Hindlimb muscle (tissue), 1 donor: ENCODE measurements at regions not wholly inside any gene's neighbourhood (a gene's known extent, or its start where the extent isn't known, plus 50 kb on each side); places are given as distances from the start of the nearest gene placed in this dataset.
"Not testable (repeated sequence)": the region's sequence is repeated elsewhere in the genome, so short reads cannot be mapped to it uniquely, and the experiment has no call there.

Experiments used
- DNase-seq: peaks from one replicate; pipeline ENCODE4 v3.0.0-alpha.2; 2013

GRCh38 chr17:45554479-45554878 lies 64.0 kb upstream of the PLEKHM1 start:
- not testable (repeated sequence) for DNase-seq

GRCh38 chr17:45558821-45559220 lies 68.3 kb upstream of the PLEKHM1 start:
- DNase-seq, result not testable (repeated sequence)

DNA sequence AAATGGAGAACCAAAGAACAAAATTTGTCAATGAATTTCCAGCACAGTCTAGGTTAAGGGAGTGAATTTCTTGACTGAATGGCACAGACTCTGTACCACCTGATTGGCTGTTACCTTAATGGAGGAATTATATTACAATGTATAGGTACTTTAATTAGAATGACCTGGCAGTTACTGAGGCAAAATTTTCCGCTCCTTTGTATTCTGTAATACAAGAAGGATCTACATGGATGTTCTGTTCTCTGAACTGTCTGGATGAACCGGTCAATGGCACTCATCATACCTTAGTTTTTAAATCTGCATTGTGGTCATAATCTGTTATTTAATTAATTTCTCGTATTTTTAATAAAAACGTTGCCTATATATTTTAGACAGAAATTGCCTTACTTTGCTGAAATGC lies 72.3 kb upstream of the PLEKHM1 start:
- DNase-seq, result not testable (repeated sequence)

DNA sequence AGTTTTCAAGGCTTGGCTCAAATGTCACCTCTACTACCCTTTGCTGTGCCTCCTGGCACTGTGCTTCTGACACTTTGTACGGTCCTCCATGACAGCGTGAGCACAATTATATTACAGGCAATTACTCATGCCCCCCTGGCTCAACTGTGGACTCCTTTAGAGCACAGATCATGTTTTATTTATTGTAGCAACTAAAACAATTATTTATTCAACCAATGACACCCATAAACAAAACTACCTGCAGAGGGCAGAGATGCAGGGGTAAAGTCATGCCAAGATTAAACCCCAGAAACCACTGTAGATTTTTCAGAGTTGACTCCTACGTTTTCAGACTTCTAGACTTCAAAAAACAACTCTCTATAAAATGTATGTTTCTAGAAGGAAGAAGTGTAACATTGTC lies 72.8 kb upstream of the PLEKHM1 start:
- not testable (repeated sequence) for DNase-seq

GRCh38 chr17:45568275-45568674 lies 77.8 kb upstream of the PLEKHM1 start:
- not testable (repeated sequence) for DNase-seq

DNA sequence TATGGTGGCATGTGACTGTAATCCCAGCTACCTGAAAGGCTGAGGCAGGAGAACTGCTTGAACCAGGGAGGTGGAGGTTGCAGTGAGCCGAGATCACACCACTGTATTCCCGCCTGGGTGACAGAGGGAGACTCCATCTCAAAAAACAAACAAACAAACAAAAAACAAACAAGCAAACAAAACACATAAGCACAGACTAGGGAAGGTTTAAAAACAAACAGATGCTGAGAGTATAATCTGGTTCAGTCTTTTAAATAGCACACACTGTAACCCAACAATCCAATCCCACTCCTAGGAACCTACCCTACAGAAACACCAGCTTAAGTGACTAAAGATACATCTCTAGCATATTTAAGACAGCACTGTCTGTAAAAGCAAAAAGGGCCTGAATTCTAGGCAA lies 82.8 kb upstream of the PLEKHM1 start:
- not testable (repeated sequence) for DNase-seq

- DNase-seq, result peak; percentile 32
These were observed 83.6 kb upstream of the PLEKHM1 start for GRCh38 chr17:45573924-45574770.

GRCh38 chr17:45575126-45575885 lies 84.8 kb upstream of the PLEKHM1 start:
- no peak for DNase-seq

- DNase-seq, result not testable (repeated sequence)
These were observed 86.2 kb upstream of the PLEKHM1 start for GRCh38 chr17:45576527-45577307.

- no peak for DNase-seq
These were observed 87.2 kb upstream of the PLEKHM1 start for GRCh38 chr17:45577571-45578279.

DNA sequence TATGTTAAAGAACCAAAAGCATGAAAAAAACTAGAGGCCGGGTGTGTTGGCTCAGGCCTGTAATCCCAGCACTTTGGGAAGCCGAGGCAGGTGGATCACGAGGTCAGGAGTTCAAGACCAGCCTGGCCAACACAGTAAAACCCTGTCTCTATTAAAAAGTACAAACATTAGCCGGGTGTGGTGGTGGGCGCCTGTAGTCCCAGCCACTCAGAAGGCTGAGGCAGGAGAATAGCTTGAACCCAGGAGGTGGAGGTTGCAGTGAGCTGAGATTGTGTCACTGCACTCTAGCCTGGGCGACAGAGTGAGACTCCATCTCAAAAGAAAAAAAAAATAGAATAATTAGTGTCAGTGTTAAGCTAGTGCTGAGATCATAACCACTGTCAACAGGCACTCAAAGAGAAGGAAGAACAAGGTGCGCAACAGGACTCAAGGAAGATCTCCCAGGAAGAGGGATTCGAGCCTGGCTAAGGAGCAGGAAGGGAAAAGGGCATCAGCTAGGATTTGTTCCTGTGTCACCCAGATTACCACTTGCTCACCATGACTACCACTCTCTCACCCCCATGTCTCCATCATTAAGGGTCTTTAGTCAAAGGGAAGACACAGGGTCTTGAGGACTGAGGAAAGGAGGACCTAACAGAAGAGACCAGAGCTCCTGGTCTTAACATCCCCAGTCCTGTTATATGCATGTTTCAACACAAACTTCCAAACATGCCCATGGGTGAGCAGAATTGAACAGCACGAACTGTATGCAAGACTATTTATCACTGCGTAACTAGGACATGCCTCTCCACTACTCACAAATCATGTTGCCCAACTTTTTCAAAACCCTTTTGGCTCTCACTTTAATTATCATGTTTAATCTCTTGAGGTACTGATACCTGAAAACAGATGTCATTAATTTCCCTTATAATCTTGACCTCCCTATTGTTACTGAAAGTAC lies 88.3 kb upstream of the PLEKHM1 start:
- no peak for DNase-seq

DNA sequence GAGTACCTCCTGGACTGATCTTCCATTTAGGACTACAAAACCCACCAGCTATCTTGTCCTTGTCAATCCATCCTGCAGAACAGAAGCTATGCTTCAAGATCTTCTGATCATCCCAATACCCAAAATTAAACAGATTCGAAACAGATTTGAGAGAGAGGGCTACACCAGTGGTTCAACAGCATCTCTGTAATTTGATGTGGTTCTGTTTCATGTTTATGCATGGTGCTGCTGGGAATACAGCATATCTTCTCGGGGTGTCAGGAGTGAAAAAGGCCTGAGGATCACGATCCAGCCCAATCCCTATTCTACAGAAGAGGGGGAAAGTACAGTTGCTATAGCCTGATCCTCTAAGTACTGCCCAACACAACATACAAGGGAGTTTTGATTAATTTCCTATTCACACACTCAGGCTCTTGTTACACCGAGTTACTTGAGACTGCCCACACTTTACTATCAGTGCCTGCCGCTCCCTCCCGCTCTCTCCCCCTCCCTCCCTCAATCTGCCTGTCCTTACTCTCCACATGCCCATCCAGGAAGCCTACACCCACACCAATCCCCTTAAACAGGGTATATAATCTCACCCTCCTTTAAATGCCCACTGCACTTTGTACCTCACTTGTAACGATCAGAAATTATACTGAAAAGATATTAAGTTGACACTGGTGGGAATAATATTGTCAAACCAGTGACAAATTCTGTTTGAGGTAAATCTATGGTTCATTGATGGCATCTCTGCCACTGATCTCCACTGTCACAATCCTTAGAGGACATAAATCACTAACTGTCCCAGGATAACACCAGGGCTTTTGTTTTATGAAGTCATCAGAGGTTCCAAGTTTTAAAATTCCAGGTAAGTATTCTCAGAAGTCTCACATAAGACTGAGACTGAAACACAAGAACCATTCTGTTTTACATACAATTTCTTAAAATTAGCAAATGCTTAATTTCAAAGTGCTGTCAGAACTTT lies 89.3 kb upstream of the PLEKHM1 start:
- no peak for DNase-seq

- no peak for DNase-seq
These were observed 90.4 kb upstream of the PLEKHM1 start for GRCh38 chr17:45580924-45581323.

DNA sequence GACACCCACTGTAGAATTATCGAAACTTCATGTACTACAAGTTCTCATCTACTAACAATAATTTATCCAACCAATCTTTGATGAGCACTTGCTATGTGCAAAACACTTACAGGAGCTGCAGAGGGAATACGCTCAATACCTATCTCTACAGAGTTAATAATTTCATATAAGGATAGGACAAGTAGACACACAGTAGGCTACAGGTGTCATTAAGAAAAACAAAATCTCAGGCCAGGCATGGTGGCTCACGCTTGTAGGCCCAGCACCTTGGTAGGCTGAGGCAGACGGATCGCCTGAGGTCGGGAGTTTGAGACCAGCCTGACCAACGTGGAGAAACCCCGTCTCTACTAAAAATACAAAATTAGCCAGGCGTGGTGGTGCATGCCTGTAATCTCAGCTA lies 91.3 kb upstream of the PLEKHM1 start:
- DNase-seq, result no peak

DNA sequence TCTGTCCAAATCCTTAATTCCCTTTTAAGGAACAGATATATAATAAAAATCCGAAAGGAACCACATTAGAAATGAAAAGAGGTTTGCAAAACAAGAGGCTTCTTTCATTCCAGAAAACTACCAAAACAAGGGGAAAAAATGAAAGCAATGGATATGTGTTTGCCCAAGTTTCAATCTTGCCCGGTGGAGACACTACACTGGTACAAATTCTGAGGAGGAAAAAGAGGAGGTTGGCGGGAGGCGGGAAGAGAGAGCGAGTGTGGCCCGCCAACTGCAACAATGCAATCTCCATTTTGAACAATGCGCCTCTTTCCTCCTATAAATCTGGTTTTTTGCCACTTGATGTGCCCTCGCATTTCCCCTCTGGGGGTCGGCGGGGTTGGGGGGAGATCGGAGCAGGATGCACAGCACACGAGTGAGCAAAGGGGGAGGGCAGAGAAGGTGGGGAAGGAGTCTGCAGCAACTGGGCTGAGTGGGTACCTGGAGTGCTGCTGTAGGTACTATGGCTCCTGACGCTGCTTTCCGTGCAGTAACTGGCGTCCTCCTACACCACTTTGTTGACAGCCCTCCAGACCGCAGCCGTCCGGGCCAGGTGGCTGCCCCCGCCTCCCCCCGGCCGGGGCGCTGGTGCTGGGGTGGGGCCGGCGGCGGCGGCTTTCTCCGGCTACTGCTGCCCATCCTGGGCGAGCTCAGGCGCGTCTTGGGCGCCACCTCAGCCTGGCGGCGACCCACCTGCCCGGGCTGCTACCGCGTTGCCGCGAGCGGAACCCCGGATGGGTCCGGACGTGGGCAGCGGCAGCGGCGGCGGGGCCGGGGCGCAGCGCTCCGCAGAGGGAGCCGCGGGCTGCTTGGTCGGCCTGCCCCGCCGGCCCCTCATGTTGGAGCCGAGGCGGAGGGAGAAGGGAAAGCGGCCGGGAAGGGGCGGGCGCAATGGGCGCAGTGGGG lies 93.8 kb upstream of the PLEKHM1 start:
- DNase-seq, result peak; percentile 69

- DNase-seq, result peak; percentile 88
These were observed 94.7 kb upstream of the PLEKHM1 start for GRCh38 chr17:45585037-45585733.

DNA sequence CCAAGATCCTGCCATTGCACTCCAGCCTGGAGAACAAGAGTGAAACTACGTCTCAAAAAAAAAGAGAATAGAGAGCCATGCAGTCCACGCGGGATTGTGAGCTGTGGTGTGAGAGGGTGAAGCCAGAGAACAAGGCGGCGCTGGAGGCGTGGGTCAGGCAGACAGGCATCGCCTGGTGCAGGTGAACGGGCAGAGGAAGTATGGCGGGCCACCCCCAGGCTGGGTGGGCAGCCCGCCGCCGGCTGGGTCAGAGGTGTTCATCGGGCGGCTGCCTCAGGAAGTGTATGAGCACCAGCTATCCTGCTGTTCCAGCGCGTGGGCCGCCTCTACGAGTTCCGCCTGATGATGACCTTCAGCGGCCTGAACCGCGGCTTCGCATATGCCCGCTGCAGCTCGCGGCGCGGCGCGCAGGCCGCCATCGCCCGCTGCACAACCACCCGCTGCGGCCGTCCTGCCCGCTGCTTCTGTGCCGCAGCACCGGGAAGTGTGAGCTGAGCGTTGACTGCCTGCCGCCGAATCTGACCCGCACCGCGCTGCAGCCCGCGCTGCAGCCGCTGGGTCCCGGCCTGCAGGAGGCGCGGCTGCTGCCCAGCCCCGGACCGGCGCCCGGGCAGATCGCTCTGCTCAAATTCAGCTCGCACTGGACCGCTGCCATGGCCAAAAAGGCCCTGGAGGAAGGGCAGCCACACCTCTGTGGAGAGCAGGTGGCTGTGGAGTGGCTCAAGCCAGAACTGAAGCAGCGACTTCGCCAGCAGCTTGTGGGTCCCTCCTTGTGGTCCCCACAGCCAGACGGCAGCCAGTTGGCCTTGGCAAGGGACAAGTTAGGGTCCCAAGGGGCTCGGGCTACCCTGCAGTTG lies 95.5 kb upstream of the PLEKHM1 start:
- peak; percentile 23 for DNase-seq
